GM12878 (cell line): ENCODE measurements at regions not wholly inside any gene's neighbourhood (a gene's known extent, or its start where the extent isn't known, plus 50 kb on each side); places are given as distances from the start of the nearest gene placed in this dataset.

ENCODE experiments used
- ATAC-seq: fragments of 200-7000 bp; cut with Tn5 transposase; 3 replicates; pipeline ENCODE4 v1.9.1; 2020; ENCODE audit warnings: mild to moderate bottlenecking, moderate library complexity
- BruUV-seq: library from RNA; stranded (reverse); fragments of 400-500 nt; replicated peaks from 2 replicates; lab custom pipeline; 2021; lab: Mats Ljungman, UMichigan
- CTCF ChIA-PET: fragments of 300-600 bp; sonication (Branson Sonifier 250); formaldehyde crosslinking; extraction: SDS; loops from one replicate; lab custom pipeline; 2021; ENCODE audit warnings: inconsistent platforms; lab: Yijun Ruan, JAX
- POLR2A ChIA-PET: fragments of 350-600 bp; formaldehyde crosslinking; extraction: SDS; loops from one replicate; lab custom pipeline; 2021; ENCODE audit warnings: inconsistent platforms; lab: Charles Lee
- RAD21 ChIA-PET: fragments of 300-600 bp; sonication (Branson Sonifier 250); formaldehyde crosslinking; loops from one replicate; lab custom pipeline; 2023; ENCODE audit warnings: antibody characterized with exemption; ENCODE audit not compliant: unreplicated experiment; lab: Charles Lee
- SMC1A ChIA-PET: fragments of 300-600 bp; sonication (Branson Sonifier 250); formaldehyde crosslinking; loops from one replicate; lab custom pipeline; 2023; ENCODE audit not compliant: unreplicated experiment, uncharacterized antibody; lab: Charles Lee
- DNase-seq: peaks from one replicate; pipeline ENCODE4 v3.0.0-alpha.2; 2011; ENCODE audit warnings: low read depth, low spot score
- FAIRE-seq: peaks from 3 replicates; lab custom pipeline; 2011; peaks lifted over from hg19 to GRCh38; lab: Jason Lieb, UNC
- H2AFZ ChIP-seq: 2 replicates; pipeline ENCODE4 v1.6.0; 2011; ENCODE audit warnings: low read depth, low read length, control low read depth; ENCODE audit not compliant: control insufficient read depth
- H3K27ac ChIP-seq: 2 replicates; pipeline ENCODE4 v1.5.1; 2011; ENCODE audit warnings: control low read depth; ENCODE audit not compliant: control insufficient read depth, insufficient read depth
- H3K27me3 ChIP-seq, 2 experiments: replicated peaks in 1 of 2; 2 replicates each; pipeline versions ENCODE4 v1.6.0 to v1.6.1; 2011; ENCODE audit warnings: low read length in 1 of 2; ENCODE audit not compliant: control insufficient read depth in 2 of 2, insufficient read depth in 2 of 2
- H3K36me3 ChIP-seq, 2 experiments: 2 replicates each; pipeline ENCODE4 v1.5.1; 2011; ENCODE audit warnings: low read length in 1 of 2; ENCODE audit not compliant: control insufficient read depth in 2 of 2, insufficient read depth in 2 of 2
- H3K4me1 ChIP-seq: 2 replicates; pipeline ENCODE4 v1.6.1; 2011; ENCODE audit warnings: mild to moderate bottlenecking, low read length, moderate library complexity, mixed read lengths; ENCODE audit not compliant: control insufficient read depth, insufficient read depth
- H3K4me2 ChIP-seq: 2 replicates; pipeline ENCODE4 v1.6.0; 2011; ENCODE audit warnings: control low read depth; ENCODE audit not compliant: control insufficient read depth, insufficient read depth
- H3K4me3 ChIP-seq: fragments of 200-600 bp; sonication (generic); 2 replicates; pipeline ENCODE4 v1.5.1; 2016
- H3K79me2 ChIP-seq: 2 replicates; pipeline ENCODE4 v1.6.0; 2011; ENCODE audit warnings: low read length; ENCODE audit not compliant: control insufficient read depth, insufficient read depth
- H3K9ac ChIP-seq: 2 replicates; pipeline ENCODE4 v1.8.0; 2011; ENCODE audit warnings: low read length, control low read depth, mixed read lengths; ENCODE audit not compliant: control insufficient read depth, insufficient read depth
- H3K9me3 ChIP-seq: replicated peaks from 3 replicates; pipeline ENCODE4 v1.5.1; 2011; ENCODE audit warnings: mild to moderate bottlenecking, low read length; ENCODE audit not compliant: control insufficient read depth, insufficient read depth
- H4K20me1 ChIP-seq: 2 replicates; pipeline ENCODE4 v1.6.0; 2011; ENCODE audit not compliant: control insufficient read depth, insufficient read depth
- CBFB ChIP-seq: IDR thresholded peaks from 2 replicates; pipeline ENCODE4 v1.6.1; 2016; ENCODE audit warnings: antibody characterized with exemption, low read depth
- JUND ChIP-seq: IDR thresholded peaks from 2 replicates; pipeline ENCODE4 v1.6.1; 2012; ENCODE audit warnings: low read depth, mild to moderate bottlenecking, low read length, improper control_type of control experiment, moderate library complexity
- NFXL1 ChIP-seq: fragments of 450-650 bp; IDR thresholded peaks from 2 replicates; pipeline ENCODE4 v1.6.1; 2017; ENCODE audit warnings: antibody characterized with exemption, mild to moderate bottlenecking, borderline replicate concordance
- POLR2AphosphoS5 ChIP-seq: IDR thresholded peaks from 2 replicates; pipeline ENCODE4 v1.6.1; 2011; ENCODE audit warnings: mild to moderate bottlenecking, low read length, inconsistent platforms
- RELA ChIP-seq: fragments of 450-650 bp; IDR thresholded peaks from 2 replicates; pipeline ENCODE4 v1.8.0; 2014; ENCODE audit warnings: borderline replicate concordance; ENCODE audit not compliant: partially characterized antibody
- ZNF24 ChIP-seq: fragments of 450-650 bp; IDR thresholded peaks from 2 replicates; pipeline ENCODE4 v1.6.1; 2017; ENCODE audit warnings: antibody characterized with exemption, mild to moderate bottlenecking
- WGBS: methylation state at CpG from one replicate; pipeline ENCODE4 v1.1.6; 2016; ENCODE audit warnings: low lambda C conversion rate; ENCODE audit not compliant: insufficient replicate concordance, insufficient coverage; ENCODE audit errors: missing lambda C conversion rate; 5-methylcytosine and 5-hydroxymethylcytosine counted together
- in situ Hi-C: fragments of 300-500 bp; cut with MboI; formaldehyde crosslinking; loops from 9 replicates; pipeline ENCODE4 v1.14.3; 2018; ENCODE audit warnings: mixed read lengths
- intact Hi-C: fragments of 100-400 bp; cut with micrococcal nuclease; formaldehyde crosslinking; loops from one replicate; pipeline ENCODE4 v1.14.2; 2022; ENCODE audit not compliant: unreplicated experiment
- TF ChIP-seq, protein P1 (sequence below): fragments of 450-650 bp; IDR thresholded peaks from 2 replicates; pipeline ENCODE4 v1.6.1; 2016; ENCODE audit warnings: mild to moderate bottlenecking
- TF ChIP-seq, protein P2 (sequence below): IDR thresholded peaks from 2 replicates; pipeline ENCODE4 v1.6.1; 2012; ENCODE audit warnings: low read depth, low read length, improper control_type of control experiment
- TF ChIP-seq, protein P3 (sequence below): fragments of 450-650 bp; IDR thresholded peaks from 2 replicates; pipeline ENCODE4 v1.6.1; 2018; ENCODE audit warnings: mild to moderate bottlenecking, low read depth, moderate library complexity; ENCODE audit not compliant: partially characterized antibody
- TF ChIP-seq, protein P4 (sequence below): fragments of 450-650 bp; IDR thresholded peaks from 2 replicates; pipeline ENCODE4 v1.6.1; 2017; ENCODE audit warnings: borderline replicate concordance
- TF ChIP-seq, protein P5 (sequence below): IDR thresholded peaks from 2 replicates; pipeline ENCODE4 v1.6.1; 2011; ENCODE audit warnings: borderline replicate concordance, low read depth, mild to moderate bottlenecking, moderate library complexity, mixed read lengths, low read length; ENCODE audit not compliant: insufficient read depth; ENCODE audit errors: extremely low read length

DNA sequence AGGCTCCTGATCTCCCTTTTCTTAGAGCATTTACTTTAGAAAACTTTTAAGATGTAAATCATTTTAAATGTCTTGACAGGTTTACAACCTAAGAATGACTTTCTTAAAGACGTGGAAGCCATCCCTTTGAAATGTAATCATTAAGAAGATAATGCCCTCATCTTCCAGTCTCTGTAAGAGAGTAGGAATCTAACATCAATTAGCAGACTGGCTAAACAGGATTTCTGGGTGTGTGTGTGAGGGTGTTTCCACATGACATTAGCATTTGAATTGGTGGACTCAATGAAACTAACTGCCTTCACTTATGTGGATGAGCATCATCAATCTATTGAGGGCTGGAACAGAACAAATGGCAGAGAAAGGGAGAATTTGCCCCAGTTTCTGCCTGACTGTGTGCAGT lies 329.5 kb downstream of the RPL10L start:
- no peaks in the 10 kb centered on the region for H3K36me3 ChIP-seq
- DNase-seq (no peak), FAIRE-seq (no peak), ATAC-seq (no peak)
- H3K4me2 ChIP-seq: no peak overlapping the region
- ChIA-PET RAD21 (no interaction called here), POLR2A (no interaction called here), CTCF (no interaction called here), SMC1A (no interaction called here)
- TF ChIP-seq ZNF24: no peak
- TF ChIP-seq RELA: no peak
- TF ChIP-seq POLR2AphosphoS5: no peak
- H3K27me3 ChIP-seq: no peaks in the 10 kb centered on the region
- BruUV-seq: no TSS peak
- 0% methylated on average over 1 of the region's 1 CpG for WGBS
- H3K9ac ChIP-seq: no peak overlapping the region
- no peak overlapping the region for H3K4me3 ChIP-seq
- no peaks in the 10 kb centered on the region for H4K20me1 ChIP-seq
- H3K9me3 ChIP-seq: no peaks in the 10 kb centered on the region
- intact Hi-C loops: no loop called here
- H3K79me2 ChIP-seq: no peaks in the 10 kb centered on the region
- H3K4me1 ChIP-seq: no peaks in the 10 kb centered on the region
- no peak overlapping the region for H2AFZ ChIP-seq
- no peak overlapping the region for H3K27ac ChIP-seq
- in situ Hi-C loops: no loop called here

DNA sequence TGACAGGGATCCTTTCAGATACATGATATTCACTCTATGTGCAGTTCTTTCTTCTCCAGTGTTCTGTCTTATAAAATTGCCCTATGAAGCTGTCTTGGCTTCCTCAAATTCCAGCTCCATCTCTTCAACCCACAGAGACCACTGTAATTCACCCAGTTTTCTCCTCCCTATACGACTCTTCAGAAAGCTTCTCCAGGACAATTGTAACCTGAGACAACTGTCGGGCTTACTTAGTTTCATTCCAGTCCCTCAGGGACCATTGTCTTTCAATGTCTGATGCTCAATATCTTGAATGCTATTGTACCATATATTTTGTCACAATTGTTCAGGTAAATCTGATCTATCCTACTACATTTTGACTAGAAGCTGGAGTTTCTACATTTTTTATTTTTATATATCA lies 345.3 kb downstream of the RPL10L start:
- no peak for FAIRE-seq
- POLR2A ChIA-PET: interaction anchor here (0.6 kb wide), 1 partner anchor 540 kb away, joined by 3 read pairs; no protein-coding TSS in a partner anchor
- H3K9me3 ChIP-seq: no peaks in the 10 kb centered on the region
- TF ChIP-seq NFXL1 (no peak), JUND (no peak), CBFB (no peak)
- TF ChIP-seq, protein P1, sequence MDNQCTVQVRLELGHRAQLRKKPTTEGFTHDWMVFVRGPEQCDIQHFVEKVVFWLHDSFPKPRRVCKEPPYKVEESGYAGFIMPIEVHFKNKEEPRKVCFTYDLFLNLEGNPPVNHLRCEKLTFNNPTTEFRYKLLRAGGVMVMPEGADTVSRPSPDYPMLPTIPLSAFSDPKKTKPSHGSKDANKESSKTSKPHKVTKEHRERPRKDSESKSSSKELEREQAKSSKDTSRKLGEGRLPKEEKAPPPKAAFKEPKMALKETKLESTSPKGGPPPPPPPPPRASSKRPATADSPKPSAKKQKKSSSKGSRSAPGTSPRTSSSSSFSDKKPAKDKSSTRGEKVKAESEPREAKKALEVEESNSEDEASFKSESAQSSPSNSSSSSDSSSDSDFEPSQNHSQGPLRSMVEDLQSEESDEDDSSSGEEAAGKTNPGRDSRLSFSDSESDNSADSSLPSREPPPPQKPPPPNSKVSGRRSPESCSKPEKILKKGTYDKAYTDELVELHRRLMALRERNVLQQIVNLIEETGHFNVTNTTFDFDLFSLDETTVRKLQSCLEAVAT: no peak
- TF ChIP-seq, protein P2, sequence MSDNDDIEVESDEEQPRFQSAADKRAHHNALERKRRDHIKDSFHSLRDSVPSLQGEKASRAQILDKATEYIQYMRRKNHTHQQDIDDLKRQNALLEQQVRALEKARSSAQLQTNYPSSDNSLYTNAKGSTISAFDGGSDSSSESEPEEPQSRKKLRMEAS: no peak
- TF ChIP-seq, protein P3, sequence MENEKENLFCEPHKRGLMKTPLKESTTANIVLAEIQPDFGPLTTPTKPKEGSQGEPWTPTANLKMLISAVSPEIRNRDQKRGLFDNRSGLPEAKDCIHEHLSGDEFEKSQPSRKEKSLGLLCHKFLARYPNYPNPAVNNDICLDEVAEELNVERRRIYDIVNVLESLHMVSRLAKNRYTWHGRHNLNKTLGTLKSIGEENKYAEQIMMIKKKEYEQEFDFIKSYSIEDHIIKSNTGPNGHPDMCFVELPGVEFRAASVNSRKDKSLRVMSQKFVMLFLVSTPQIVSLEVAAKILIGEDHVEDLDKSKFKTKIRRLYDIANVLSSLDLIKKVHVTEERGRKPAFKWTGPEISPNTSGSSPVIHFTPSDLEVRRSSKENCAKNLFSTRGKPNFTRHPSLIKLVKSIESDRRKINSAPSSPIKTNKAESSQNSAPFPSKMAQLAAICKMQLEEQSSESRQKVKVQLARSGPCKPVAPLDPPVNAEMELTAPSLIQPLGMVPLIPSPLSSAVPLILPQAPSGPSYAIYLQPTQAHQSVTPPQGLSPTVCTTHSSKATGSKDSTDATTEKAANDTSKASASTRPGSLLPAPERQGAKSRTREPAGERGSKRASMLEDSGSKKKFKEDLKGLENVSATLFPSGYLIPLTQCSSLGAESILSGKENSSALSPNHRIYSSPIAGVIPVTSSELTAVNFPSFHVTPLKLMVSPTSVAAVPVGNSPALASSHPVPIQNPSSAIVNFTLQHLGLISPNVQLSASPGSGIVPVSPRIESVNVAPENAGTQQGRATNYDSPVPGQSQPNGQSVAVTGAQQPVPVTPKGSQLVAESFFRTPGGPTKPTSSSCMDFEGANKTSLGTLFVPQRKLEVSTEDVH: no peak
- TF ChIP-seq, protein P4, sequence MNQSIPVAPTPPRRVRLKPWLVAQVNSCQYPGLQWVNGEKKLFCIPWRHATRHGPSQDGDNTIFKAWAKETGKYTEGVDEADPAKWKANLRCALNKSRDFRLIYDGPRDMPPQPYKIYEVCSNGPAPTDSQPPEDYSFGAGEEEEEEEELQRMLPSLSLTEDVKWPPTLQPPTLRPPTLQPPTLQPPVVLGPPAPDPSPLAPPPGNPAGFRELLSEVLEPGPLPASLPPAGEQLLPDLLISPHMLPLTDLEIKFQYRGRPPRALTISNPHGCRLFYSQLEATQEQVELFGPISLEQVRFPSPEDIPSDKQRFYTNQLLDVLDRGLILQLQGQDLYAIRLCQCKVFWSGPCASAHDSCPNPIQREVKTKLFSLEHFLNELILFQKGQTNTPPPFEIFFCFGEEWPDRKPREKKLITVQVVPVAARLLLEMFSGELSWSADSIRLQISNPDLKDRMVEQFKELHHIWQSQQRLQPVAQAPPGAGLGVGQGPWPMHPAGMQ: no peak
- TF ChIP-seq, protein P5, sequence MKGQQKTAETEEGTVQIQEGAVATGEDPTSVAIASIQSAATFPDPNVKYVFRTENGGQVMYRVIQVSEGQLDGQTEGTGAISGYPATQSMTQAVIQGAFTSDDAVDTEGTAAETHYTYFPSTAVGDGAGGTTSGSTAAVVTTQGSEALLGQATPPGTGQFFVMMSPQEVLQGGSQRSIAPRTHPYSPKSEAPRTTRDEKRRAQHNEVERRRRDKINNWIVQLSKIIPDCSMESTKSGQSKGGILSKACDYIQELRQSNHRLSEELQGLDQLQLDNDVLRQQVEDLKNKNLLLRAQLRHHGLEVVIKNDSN: no peak

More for the DNA sequence above, 345.3 kb downstream of the RPL10L start:
- H3K27me3 ChIP-seq: no peaks in the 10 kb centered on the region
- H3K36me3 ChIP-seq: no peaks in the 10 kb centered on the region
- H3K79me2 ChIP-seq: no peaks in the 10 kb centered on the region
- H2AFZ ChIP-seq: no peak overlapping the region
- no peak overlapping the region for H3K4me3 ChIP-seq
- ATAC-seq (no peak), DNase-seq (no peak)
- in situ Hi-C loops (no loop called here), intact Hi-C loops (no loop called here)
- SMC1A ChIA-PET: no interaction called here
- no peaks in the 10 kb centered on the region for H3K4me1 ChIP-seq
- CTCF ChIA-PET: no interaction called here
- RAD21 ChIA-PET: no interaction called here
- no peak overlapping the region for H3K9ac ChIP-seq
- H3K4me2 ChIP-seq: no peak overlapping the region
- no peaks in the 10 kb centered on the region for H4K20me1 ChIP-seq
- no TSS peak for BruUV-seq
- no peak overlapping the region for H3K27ac ChIP-seq
- WGBS: 40% methylated on average over 2 of the region's 2 CpGs
